Activated CD4-positive, alpha-beta memory T cell treated with anti-CD3 and anti-CD28 coated beads for 36 hours (primary cell): ENCODE measurements at regions not wholly inside any gene's neighbourhood (a gene's known extent, or its start where the extent isn't known, plus 50 kb on each side); places are given as distances from the start of the nearest gene placed in this dataset.
"Not testable (repeated sequence)": the region's sequence is repeated elsewhere in the genome, so short reads cannot be mapped to it uniquely, and the experiment has no call there.

Source experiments
- CTCF ChIA-PET: fragments of 350-600 bp; sonication (Branson Sonifier 250); formaldehyde crosslinking; loops from one replicate; lab custom pipeline; 2021; ENCODE audit warnings: antibody characterized with exemption, inconsistent platforms; lab: Charles Lee
- POLR2A ChIA-PET: fragments of 350-600 bp; sonication (Branson Sonifier 250); formaldehyde crosslinking; loops from one replicate; lab custom pipeline; 2021; ENCODE audit warnings: antibody characterized with exemption; lab: Charles Lee
- DNase-seq: peaks from one replicate; pipeline ENCODE4 v3.0.0-alpha.2; 2020
- H3K27ac Mint-ChIP-seq: one replicate; pipeline ENCODE4 v1.8.0; 2021; ENCODE audit warnings: mixed read lengths
- H3K27me3 Mint-ChIP-seq: one replicate; pipeline ENCODE4 v1.8.0; 2021; ENCODE audit warnings: mixed read lengths
- H3K36me3 Mint-ChIP-seq: one replicate; pipeline ENCODE4 v1.8.0; 2021; ENCODE audit warnings: mixed read lengths
- H3K4me1 Mint-ChIP-seq: one replicate; pipeline ENCODE4 v1.8.0; 2021; ENCODE audit warnings: low read depth, mixed read lengths
- H3K4me3 Mint-ChIP-seq: one replicate; pipeline ENCODE4 v1.8.0; 2021; ENCODE audit warnings: mild to moderate bottlenecking, mixed read lengths
- H3K9me3 Mint-ChIP-seq: one replicate; pipeline ENCODE4 v1.8.0; 2021; ENCODE audit warnings: mixed read lengths
- intact Hi-C: fragments of 100-400 bp; cut with micrococcal nuclease; formaldehyde crosslinking; loops from one replicate; pipeline ENCODE4 v1.15.1; 2023

GRCh38 chr7:109646594-109646993 is 1076.9 kb downstream of the DNAJB9 start:
- intact Hi-C loops, DNase-seq, H3K27me3 Mint-ChIP-seq, H3K27ac Mint-ChIP-seq, H3K4me3 Mint-ChIP-seq, H3K4me1 Mint-ChIP-seq, H3K36me3 Mint-ChIP-seq, POLR2A ChIA-PET, CTCF ChIA-PET: not testable (repeated sequence)
- peaks cover 10% of the 10 kb centered on the region for H3K9me3 Mint-ChIP-seq

GRCh38 chr7:109647263-109647662 is 1077.6 kb downstream of the DNAJB9 start:
- POLR2A ChIA-PET, H3K36me3 Mint-ChIP-seq, H3K27me3 Mint-ChIP-seq, CTCF ChIA-PET, H3K4me3 Mint-ChIP-seq, H3K27ac Mint-ChIP-seq, DNase-seq, H3K4me1 Mint-ChIP-seq, intact Hi-C loops: not testable (repeated sequence)
- peaks cover 10% of the 10 kb centered on the region for H3K9me3 Mint-ChIP-seq

GRCh38 chr7:109659261-109659660 is 1089.6 kb downstream of the DNAJB9 start:
- ChIA-PET POLR2A (no interaction called here), CTCF (no interaction called here)
- DNase-seq = no peak
- H3K4me3 Mint-ChIP-seq = no peak overlapping the region
- no peak overlapping the region for H3K27ac Mint-ChIP-seq
- H3K4me1 Mint-ChIP-seq = no peaks in the 10 kb centered on the region
- H3K27me3 Mint-ChIP-seq = no peaks in the 10 kb centered on the region
- H3K9me3 Mint-ChIP-seq = no peaks in the 10 kb centered on the region
- no peaks in the 10 kb centered on the region for H3K36me3 Mint-ChIP-seq
- intact Hi-C loops = no loop called here

GRCh38 chr7:109660401-109660800 is 1090.7 kb downstream of the DNAJB9 start:
- Mint-ChIP-seq H3K27ac (no peak overlapping the region), H3K4me3 (no peak overlapping the region), H3K36me3 (no peaks in the 10 kb centered on the region), H3K4me1 (no peaks in the 10 kb centered on the region), H3K9me3 (no peaks in the 10 kb centered on the region), H3K27me3 (no peaks in the 10 kb centered on the region)
- CTCF ChIA-PET = no interaction called here
- DNase-seq = no peak
- intact Hi-C loops = no loop called here
- POLR2A ChIA-PET = no interaction called here

- DNase-seq = no peak
- H3K36me3 Mint-ChIP-seq = no peaks in the 10 kb centered on the region
- CTCF ChIA-PET = no interaction called here
- no peak overlapping the region for H3K27ac Mint-ChIP-seq
- H3K4me3 Mint-ChIP-seq = no peak overlapping the region
- no peaks in the 10 kb centered on the region for H3K27me3 Mint-ChIP-seq
- H3K9me3 Mint-ChIP-seq = no peaks in the 10 kb centered on the region
- H3K4me1 Mint-ChIP-seq = no peaks in the 10 kb centered on the region
- POLR2A ChIA-PET = no interaction called here
- intact Hi-C loops = no loop called here
These were observed 1094.1 kb downstream of the DNAJB9 start for GRCh38 chr7:109663806-109664205.

- H3K4me3 Mint-ChIP-seq, H3K9me3 Mint-ChIP-seq, DNase-seq, intact Hi-C loops, H3K27me3 Mint-ChIP-seq, H3K36me3 Mint-ChIP-seq, H3K4me1 Mint-ChIP-seq, H3K27ac Mint-ChIP-seq, POLR2A ChIA-PET, CTCF ChIA-PET: not testable (repeated sequence)
These were observed 1117.6 kb downstream of the DNAJB9 start for GRCh38 chr7:109687269-109687668.

- DNase-seq, H3K27me3 Mint-ChIP-seq, H3K27ac Mint-ChIP-seq, POLR2A ChIA-PET, H3K4me3 Mint-ChIP-seq, CTCF ChIA-PET, intact Hi-C loops, H3K4me1 Mint-ChIP-seq, H3K36me3 Mint-ChIP-seq: not testable (repeated sequence)
- peaks cover 13% of the 10 kb centered on the region for H3K9me3 Mint-ChIP-seq
These were observed 1122.9 kb downstream of the DNAJB9 start for GRCh38 chr7:109692613-109693012.

- H3K36me3 Mint-ChIP-seq = no peaks in the 10 kb centered on the region
- peaks cover 10% of the 10 kb centered on the region for H3K9me3 Mint-ChIP-seq
- DNase-seq = no peak
- CTCF ChIA-PET = no interaction called here
- intact Hi-C loops = no loop called here
- no peak overlapping the region for H3K4me3 Mint-ChIP-seq
- no peaks in the 10 kb centered on the region for H3K4me1 Mint-ChIP-seq
- POLR2A ChIA-PET = no interaction called here
- no peak overlapping the region for H3K27ac Mint-ChIP-seq
- no peaks in the 10 kb centered on the region for H3K27me3 Mint-ChIP-seq
These were observed 1124.7 kb downstream of the DNAJB9 start for GRCh38 chr7:109694149-109695071.

GRCh38 chr7:109695419-109695818 is 1125.7 kb downstream of the DNAJB9 start:
- POLR2A ChIA-PET = no interaction called here
- H3K4me3 Mint-ChIP-seq = no peak overlapping the region
- no peaks in the 10 kb centered on the region for H3K4me1 Mint-ChIP-seq
- intact Hi-C loops = no loop called here
- peaks cover 13% of the 10 kb centered on the region for H3K9me3 Mint-ChIP-seq
- H3K27me3 Mint-ChIP-seq = no peaks in the 10 kb centered on the region
- no peak for DNase-seq
- no peak overlapping the region for H3K27ac Mint-ChIP-seq
- H3K36me3 Mint-ChIP-seq = no peaks in the 10 kb centered on the region
- CTCF ChIA-PET = no interaction called here

GRCh38 chr7:109696723-109697122 is 1127.0 kb downstream of the DNAJB9 start:
- peaks cover 9% of the 10 kb centered on the region for H3K9me3 Mint-ChIP-seq
- ChIA-PET CTCF (no interaction called here), POLR2A (no interaction called here)
- no peak for DNase-seq
- intact Hi-C loops = no loop called here
- no peak overlapping the region for H3K27ac Mint-ChIP-seq
- H3K27me3 Mint-ChIP-seq = no peaks in the 10 kb centered on the region
- H3K4me3 Mint-ChIP-seq = no peak overlapping the region
- H3K36me3 Mint-ChIP-seq = no peaks in the 10 kb centered on the region
- H3K4me1 Mint-ChIP-seq = no peaks in the 10 kb centered on the region

GRCh38 chr7:109699661-109700060 is 1130.0 kb downstream of the DNAJB9 start:
- DNase-seq = no peak
- Mint-ChIP-seq H3K36me3 (no peaks in the 10 kb centered on the region), H3K9me3 (peaks cover 3% of the 10 kb centered on the region), H3K4me1 (no peaks in the 10 kb centered on the region), H3K27me3 (no peaks in the 10 kb centered on the region), H3K27ac (no peak overlapping the region), H3K4me3 (no peak overlapping the region)
- intact Hi-C loops = no loop called here
- ChIA-PET POLR2A (no interaction called here), CTCF (no interaction called here)

- intact Hi-C loops = no loop called here
- Mint-ChIP-seq H3K27ac (no peak overlapping the region), H3K4me1 (no peaks in the 10 kb centered on the region), H3K9me3 (no peaks in the 10 kb centered on the region), H3K36me3 (no peaks in the 10 kb centered on the region), H3K4me3 (no peak overlapping the region), H3K27me3 (no peaks in the 10 kb centered on the region)
- ChIA-PET CTCF (no interaction called here), POLR2A (no interaction called here)
- no peak for DNase-seq
These were observed 1143.7 kb downstream of the DNAJB9 start for GRCh38 chr7:109713366-109713765.

GRCh38 chr7:109719359-109719758 is 1149.7 kb downstream of the DNAJB9 start:
- CTCF ChIA-PET, H3K27me3 Mint-ChIP-seq: not testable (repeated sequence)

More at GRCh38 chr7:109719359-109719758, 1149.7 kb downstream of the DNAJB9 start:
- H3K4me1 Mint-ChIP-seq, intact Hi-C loops, DNase-seq, H3K27ac Mint-ChIP-seq, H3K4me3 Mint-ChIP-seq, H3K9me3 Mint-ChIP-seq, H3K36me3 Mint-ChIP-seq, POLR2A ChIA-PET: not testable (repeated sequence)
